Mesendoderm (in vitro differentiated cells): ENCODE measurements at regions not wholly inside any gene's neighbourhood (a gene's known extent, or its start where the extent isn't known, plus 50 kb on each side); places are given as distances from the start of the nearest gene placed in this dataset.

Source experiments
- DNase-seq: peaks from one replicate; pipeline ENCODE4 v3.0.0; 2013
- H2AK5ac ChIP-seq: 2 replicates; pipeline ENCODE4 v1.6.1; 2013; ENCODE audit warnings: low read length, inconsistent platforms
- H2BK120ac ChIP-seq: 2 replicates; pipeline ENCODE4 v1.6.1; 2013; ENCODE audit warnings: low read depth, mild to moderate bottlenecking, low read length, moderate library complexity, mixed read lengths
- H2BK15ac ChIP-seq: replicated peaks from 2 replicates; pipeline ENCODE4 v1.6.1; 2013; ENCODE audit warnings: low read depth, mild to moderate bottlenecking, moderate library complexity
- H2BK5ac ChIP-seq: 2 replicates; pipeline ENCODE4 v1.6.1; 2013; ENCODE audit warnings: low read length, inconsistent platforms
- H3K18ac ChIP-seq: 2 replicates; pipeline ENCODE4 v1.6.1; 2013; ENCODE audit warnings: mild to moderate bottlenecking, low read length, mixed read lengths
- H3K23ac ChIP-seq: one replicate; pipeline ENCODE4 v1.6.1; 2013; ENCODE audit warnings: low read length
- H3K27ac ChIP-seq: 2 replicates; pipeline ENCODE4 v1.5.1; 2013; ENCODE audit warnings: low read depth, mild to moderate bottlenecking, inconsistent platforms, low read length, moderate library complexity
- H3K27me3 ChIP-seq: 2 replicates; pipeline ENCODE4 v1.6.1; 2013; ENCODE audit warnings: low read length, control low read depth, mild to moderate bottlenecking, inconsistent platforms; ENCODE audit not compliant: insufficient read depth, poor library complexity
- H3K36me3 ChIP-seq: 2 replicates; pipeline ENCODE4 v1.6.1; 2013; ENCODE audit warnings: low read length, inconsistent platforms; ENCODE audit not compliant: control insufficient read depth, insufficient read depth
- H3K4ac ChIP-seq: one replicate; pipeline ENCODE4 v1.6.1; 2013; ENCODE audit warnings: low read depth, mild to moderate bottlenecking, low read length, moderate library complexity
- H3K4me1 ChIP-seq: 2 replicates; pipeline ENCODE4 v1.6.1; 2013; ENCODE audit warnings: low read depth, low read length, inconsistent platforms; ENCODE audit not compliant: control insufficient read depth
- H3K4me2 ChIP-seq: 2 replicates; pipeline ENCODE4 v1.6.1; 2013; ENCODE audit warnings: low read length
- H3K4me3 ChIP-seq: 2 replicates; pipeline ENCODE4 v1.5.1; 2013; ENCODE audit warnings: mild to moderate bottlenecking, low read length
- H3K56ac ChIP-seq: one replicate; pipeline ENCODE4 v1.6.1; 2013; ENCODE audit warnings: low read length
- H3K79me1 ChIP-seq: 2 replicates; pipeline ENCODE4 v1.6.1; 2013; ENCODE audit warnings: low read length, inconsistent platforms
- H3K79me2 ChIP-seq: 2 replicates; pipeline ENCODE4 v1.6.1; 2013; ENCODE audit warnings: mild to moderate bottlenecking, low read length; ENCODE audit not compliant: control insufficient read depth, insufficient read depth
- H3K9ac ChIP-seq: 2 replicates; pipeline ENCODE4 v1.6.1; 2013; ENCODE audit warnings: low read length, inconsistent platforms
- H4K5ac ChIP-seq: one replicate; pipeline ENCODE4 v1.6.1; 2013; ENCODE audit warnings: low read length
- H4K8ac ChIP-seq: one replicate; pipeline ENCODE4 v1.6.1; 2013; ENCODE audit warnings: low read depth, mild to moderate bottlenecking, control low read depth, low read length, moderate library complexity
- WGBS: extraction: QIAGEN DNeasy Blood & Tissue Kit; methylation state at CpG from one replicate; pipeline ENCODE4 v1.1.7; 2013; ENCODE audit warnings: low lambda C conversion rate, missing lambda C conversion rate; ENCODE audit not compliant: insufficient coverage; ENCODE audit errors: extremely low coverage; 5-methylcytosine and 5-hydroxymethylcytosine counted together

DNA sequence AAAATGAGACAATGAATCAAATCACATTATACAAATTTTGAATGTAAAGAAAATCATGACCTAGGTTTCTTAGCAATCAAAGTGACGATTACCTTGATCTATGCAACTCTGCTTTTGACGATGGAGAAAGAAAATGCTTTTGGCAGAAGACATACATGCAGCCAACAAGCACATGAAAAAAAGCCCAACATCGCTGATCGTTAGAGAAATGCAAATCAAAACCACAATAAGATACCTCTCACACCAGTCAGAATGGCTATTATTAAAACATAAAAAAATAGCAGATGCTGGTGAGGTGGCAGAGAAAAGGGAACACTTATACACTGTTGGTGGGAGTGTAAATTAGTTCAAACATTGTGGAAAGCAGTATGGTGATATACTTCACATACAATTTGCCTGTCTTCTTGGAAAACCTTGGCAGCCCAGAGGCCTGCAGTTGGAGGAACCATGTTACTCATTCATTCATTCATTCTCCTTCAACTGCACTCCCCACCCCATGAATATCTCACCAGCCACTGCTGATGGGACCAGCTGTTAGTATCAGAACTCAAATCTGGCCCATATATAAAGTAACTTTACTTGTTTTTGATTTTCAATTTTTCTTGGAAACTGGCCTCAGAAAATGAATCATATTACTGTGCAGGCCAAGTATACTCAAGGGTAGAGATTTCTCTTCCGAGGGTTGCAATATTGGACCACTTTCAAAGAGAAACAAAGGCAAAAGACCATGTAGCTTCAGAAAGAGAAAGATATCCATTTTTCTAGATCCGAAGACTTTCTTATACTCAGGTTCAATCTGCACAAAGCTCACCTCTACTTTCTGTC is 358.6 kb upstream of the ARHGEF26 start:
- no peaks in the 10 kb centered on the region for H3K36me3 ChIP-seq
- no peak overlapping the region for H4K5ac ChIP-seq
- H3K79me1 ChIP-seq, result no peaks in the 10 kb centered on the region
- no peak overlapping the region for H4K8ac ChIP-seq
- H2BK15ac ChIP-seq, result no peak overlapping the region
- no peak overlapping the region for H3K9ac ChIP-seq
- no peaks in the 10 kb centered on the region for H3K79me2 ChIP-seq
- H3K27ac ChIP-seq, result no peak overlapping the region
- DNase-seq, result no peak
- no CpG with 5 or more reads among the region's 6 CpGs for WGBS
- no peak overlapping the region for H2BK120ac ChIP-seq
- H3K18ac ChIP-seq, result no peak overlapping the region
- H3K4me3 ChIP-seq, result no peak overlapping the region
- no peak overlapping the region for H2AK5ac ChIP-seq
- H3K4me2 ChIP-seq, result no peak overlapping the region
- no peaks in the 10 kb centered on the region for H3K4me1 ChIP-seq
- no peak overlapping the region for H3K23ac ChIP-seq
- no peak overlapping the region for H3K4ac ChIP-seq
- no peaks in the 10 kb centered on the region for H3K27me3 ChIP-seq
- no peak overlapping the region for H3K56ac ChIP-seq
- no peak overlapping the region for H2BK5ac ChIP-seq

DNA sequence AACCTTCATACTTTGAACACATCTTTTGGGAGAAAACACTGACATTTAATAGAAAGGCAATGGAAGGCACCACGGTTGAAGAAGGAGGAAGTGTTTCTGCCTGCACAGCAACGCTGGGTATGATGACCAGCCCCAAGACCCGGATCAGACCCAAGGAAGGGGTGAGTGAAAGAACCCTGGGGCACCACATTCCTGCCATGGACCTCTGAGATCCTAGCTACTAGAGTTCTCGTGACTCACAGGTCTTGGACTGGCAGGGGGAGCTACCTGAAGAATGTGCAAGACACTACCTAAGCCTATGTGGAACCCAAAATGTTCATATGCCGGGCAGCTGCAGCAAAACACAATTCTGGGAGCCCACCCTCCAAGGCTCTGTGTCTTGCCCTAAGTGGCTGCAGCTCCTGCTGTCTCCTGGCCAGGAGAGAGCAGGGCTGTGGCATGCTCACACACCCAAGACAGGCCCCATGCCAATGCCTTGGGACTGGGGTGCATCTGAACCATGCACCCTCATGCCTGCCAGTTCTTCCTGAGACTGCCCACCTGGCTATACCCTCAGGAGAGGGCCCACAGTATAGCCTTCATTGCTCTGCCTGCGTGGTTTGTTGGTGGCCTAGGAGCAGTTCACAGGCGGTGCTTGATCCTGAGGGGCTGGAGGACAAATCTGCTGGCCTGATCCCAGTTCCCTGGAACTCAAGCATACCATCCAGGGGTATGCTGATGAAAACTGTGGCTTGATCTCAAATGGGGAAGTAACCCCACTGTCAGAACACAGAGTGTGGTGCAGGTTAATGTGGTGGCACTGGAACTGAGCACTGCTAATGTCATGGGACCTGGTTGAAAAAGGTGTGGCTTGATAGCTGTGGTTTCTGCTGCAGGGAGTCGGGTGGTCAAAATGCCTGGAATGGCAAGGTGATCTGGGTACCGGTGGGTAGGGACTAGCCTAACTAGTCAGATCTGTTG is 353.3 kb upstream of the ARHGEF26 start:
- H3K18ac ChIP-seq, result no peak overlapping the region
- no peaks in the 10 kb centered on the region for H3K36me3 ChIP-seq
- H3K27ac ChIP-seq, result no peak overlapping the region
- no peak overlapping the region for H3K4me2 ChIP-seq
- no peak for DNase-seq
- no peaks in the 10 kb centered on the region for H3K4me1 ChIP-seq
- no peak overlapping the region for H4K5ac ChIP-seq
- no peak overlapping the region for H2BK15ac ChIP-seq
- no peak overlapping the region for H3K9ac ChIP-seq
- no peak overlapping the region for H3K4me3 ChIP-seq
- H2BK120ac ChIP-seq, result no peak overlapping the region
- H3K56ac ChIP-seq, result no peak overlapping the region
- no peaks in the 10 kb centered on the region for H3K27me3 ChIP-seq
- H3K79me1 ChIP-seq, result no peaks in the 10 kb centered on the region
- WGBS, result no CpG with 5 or more reads among the region's 9 CpGs
- no peaks in the 10 kb centered on the region for H3K79me2 ChIP-seq
- H4K8ac ChIP-seq, result no peak overlapping the region
- H3K23ac ChIP-seq, result no peak overlapping the region
- H2BK5ac ChIP-seq, result no peak overlapping the region
- H3K4ac ChIP-seq, result no peak overlapping the region
- H2AK5ac ChIP-seq, result no peak overlapping the region

DNA sequence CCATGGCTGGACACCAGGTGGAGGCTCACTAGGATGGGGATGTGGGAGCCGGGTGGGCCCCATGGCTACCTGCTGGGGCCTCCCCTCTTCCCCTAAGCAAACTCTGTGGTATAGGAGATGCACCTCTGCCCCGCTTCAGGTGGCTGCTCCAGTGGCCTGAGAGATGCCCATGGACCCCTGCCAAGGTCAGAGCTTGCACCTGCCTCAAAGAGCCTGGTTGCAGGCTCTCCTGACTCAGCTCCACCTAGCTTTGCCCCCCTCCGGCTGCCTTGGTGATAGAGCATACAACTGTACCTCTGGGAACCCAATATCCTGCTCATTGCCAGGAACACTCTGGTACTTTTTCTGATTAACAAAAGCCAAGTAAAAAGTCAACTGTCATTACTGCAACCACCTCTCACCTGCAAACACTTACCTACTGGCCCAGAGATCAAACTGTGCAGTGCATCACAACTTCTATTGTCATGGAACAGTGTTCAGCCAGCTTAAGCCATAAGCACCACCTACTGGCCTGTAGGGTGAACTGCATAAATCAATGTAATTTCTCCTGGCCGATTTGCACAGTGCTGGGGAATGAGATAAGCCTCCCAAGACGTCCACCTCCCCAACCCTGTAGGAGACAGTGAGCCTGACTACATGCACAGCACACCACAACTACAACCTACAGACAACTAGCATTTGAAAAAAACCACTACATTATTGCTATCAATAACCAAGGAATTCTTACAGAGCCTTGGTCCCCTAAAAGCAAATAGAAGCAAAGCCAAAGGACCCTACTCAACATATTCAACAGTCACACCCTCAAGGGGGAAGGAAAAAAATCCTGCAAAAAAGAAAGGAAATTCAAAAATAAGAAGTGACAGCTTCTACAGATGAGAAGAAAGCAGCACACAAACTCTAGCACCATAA is 352.4 kb upstream of the ARHGEF26 start:
- H3K27me3 ChIP-seq, result no peaks in the 10 kb centered on the region
- H3K23ac ChIP-seq, result no peak overlapping the region
- no peaks in the 10 kb centered on the region for H3K4me1 ChIP-seq
- H3K36me3 ChIP-seq, result no peaks in the 10 kb centered on the region
- no peak overlapping the region for H2BK15ac ChIP-seq
- H2AK5ac ChIP-seq, result no peak overlapping the region
- H3K27ac ChIP-seq, result no peak overlapping the region
- H3K79me1 ChIP-seq, result no peaks in the 10 kb centered on the region
- no peak overlapping the region for H4K8ac ChIP-seq
- DNase-seq, result peak; percentile 79
- no peaks in the 10 kb centered on the region for H3K79me2 ChIP-seq
- H3K9ac ChIP-seq, result no peak overlapping the region
- no peak overlapping the region for H3K4me2 ChIP-seq
- H3K18ac ChIP-seq, result no peak overlapping the region
- no CpG with 5 or more reads among the region's 5 CpGs for WGBS
- no peak overlapping the region for H3K56ac ChIP-seq
- no peak overlapping the region for H2BK5ac ChIP-seq
- no peak overlapping the region for H3K4ac ChIP-seq
- no peak overlapping the region for H4K5ac ChIP-seq
- H3K4me3 ChIP-seq, result no peak overlapping the region
- no peak overlapping the region for H2BK120ac ChIP-seq

DNA sequence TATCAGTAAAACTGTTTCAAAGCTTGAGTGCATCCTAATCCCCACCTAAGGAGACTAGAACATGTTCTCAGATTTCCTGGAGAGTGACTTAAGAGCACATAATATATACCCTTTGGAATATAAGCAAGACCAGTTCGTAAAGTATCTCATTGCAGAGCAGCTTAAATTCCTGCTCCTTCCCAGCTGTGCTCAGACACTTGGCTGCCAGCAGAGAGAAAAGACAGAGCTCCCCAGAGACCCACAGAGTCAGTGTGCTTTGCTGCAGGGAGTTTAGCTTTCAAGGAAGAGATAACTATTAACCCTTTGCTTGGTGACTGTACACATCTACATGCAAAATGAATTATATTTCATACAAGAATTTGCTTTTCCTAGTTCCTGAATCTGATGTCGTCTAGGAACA is 338.1 kb upstream of the ARHGEF26 start:
- Histone ChIP-seq H3K56ac (no peak overlapping the region), H3K4me3 (no peak overlapping the region), H3K27me3 (no peaks in the 10 kb centered on the region), H4K8ac (no peak overlapping the region), H2BK15ac (no peak overlapping the region), H2AK5ac (no peak overlapping the region), H3K18ac (no peak overlapping the region), H4K5ac (no peak overlapping the region), H3K9ac (no peak overlapping the region), H3K27ac (no peak overlapping the region), H3K23ac (no peak overlapping the region), H3K79me1 (no peaks in the 10 kb centered on the region), H3K4me2 (no peak overlapping the region), H3K36me3 (no peaks in the 10 kb centered on the region), H3K4me1 (no peaks in the 10 kb centered on the region), H2BK5ac (no peak overlapping the region), H3K4ac (no peak overlapping the region), H3K79me2 (no peaks in the 10 kb centered on the region), H2BK120ac (no peak overlapping the region)
- peak; percentile 25 for DNase-seq
- WGBS, result no CpG with 5 or more reads among the region's 2 CpGs

DNA sequence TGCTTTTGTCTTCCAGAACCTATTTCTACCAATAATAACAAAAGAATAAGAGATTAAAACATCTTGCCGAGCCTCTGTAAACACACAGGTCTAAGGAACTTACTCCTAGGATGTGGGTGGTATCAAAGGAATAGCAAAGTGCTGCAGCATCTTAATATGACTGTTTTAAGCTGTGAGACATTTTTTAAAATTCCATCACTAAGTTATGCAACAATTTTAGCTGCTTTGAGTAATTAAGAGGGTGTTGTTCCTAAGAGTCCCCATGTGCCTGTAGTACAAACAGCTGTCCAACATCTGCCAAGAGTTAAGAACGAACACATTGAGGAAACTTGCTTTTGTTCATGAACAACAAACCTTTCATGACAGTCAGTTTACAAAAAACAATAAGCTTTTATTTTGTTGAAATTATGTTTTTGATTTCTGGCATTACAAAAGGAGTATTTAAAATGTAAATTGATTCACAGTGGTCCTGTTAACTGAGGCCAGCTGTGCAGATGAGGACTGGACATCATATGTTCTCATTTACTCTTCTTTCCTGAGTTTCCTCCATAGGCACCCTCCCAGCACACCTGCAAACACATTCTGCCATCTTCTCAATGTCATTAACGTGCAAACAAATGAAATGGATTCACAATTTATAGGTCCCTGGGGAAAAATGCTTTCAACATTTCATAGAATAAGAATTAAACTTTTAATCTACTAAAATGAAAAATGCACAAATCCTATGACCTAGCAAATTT is 337.3 kb upstream of the ARHGEF26 start:
- Histone ChIP-seq H3K4me1 (no peaks in the 10 kb centered on the region), H3K79me1 (no peaks in the 10 kb centered on the region), H3K79me2 (no peaks in the 10 kb centered on the region), H3K27ac (no peak overlapping the region), H3K4ac (no peak overlapping the region), H3K56ac (no peak overlapping the region), H3K27me3 (no peaks in the 10 kb centered on the region), H3K23ac (no peak overlapping the region), H3K18ac (no peak overlapping the region), H3K4me3 (no peak overlapping the region), H4K5ac (no peak overlapping the region), H2BK120ac (no peak overlapping the region), H2BK5ac (no peak overlapping the region), H3K4me2 (no peak overlapping the region), H3K36me3 (no peaks in the 10 kb centered on the region), H2AK5ac (no peak overlapping the region), H2BK15ac (no peak overlapping the region), H3K9ac (no peak overlapping the region), H4K8ac (no peak overlapping the region)
- no peak for DNase-seq
- WGBS, result no CpG with 5 or more reads among the region's 3 CpGs
